ENCODE measurements at regions not wholly inside any gene's neighbourhood (a gene's known extent, or its start where the extent isn't known, plus 50 kb on each side); places are given as distances from the start of the nearest gene placed in this dataset.

DNA sequence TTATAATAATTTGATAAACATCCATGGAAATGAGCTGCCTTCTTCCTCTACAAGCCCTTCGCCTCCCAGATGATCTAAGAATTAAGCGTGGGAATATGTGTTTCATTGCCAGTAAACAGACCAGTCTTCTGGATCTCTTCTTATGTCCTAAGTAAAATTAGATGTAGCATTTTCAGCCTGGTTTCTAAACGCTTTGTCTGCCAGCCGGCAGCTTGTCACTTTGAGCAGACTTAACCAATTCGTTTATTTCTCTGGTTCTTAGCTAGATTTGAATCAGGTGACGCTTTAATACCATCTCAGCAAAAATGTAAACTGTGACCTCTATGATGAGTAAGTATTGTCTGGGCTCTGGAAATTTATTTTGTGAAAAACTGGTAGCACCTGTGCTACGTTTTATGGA, 380.6 kb upstream of the NUDT12 start:
- TF ChIP-seq, protein P1, sequence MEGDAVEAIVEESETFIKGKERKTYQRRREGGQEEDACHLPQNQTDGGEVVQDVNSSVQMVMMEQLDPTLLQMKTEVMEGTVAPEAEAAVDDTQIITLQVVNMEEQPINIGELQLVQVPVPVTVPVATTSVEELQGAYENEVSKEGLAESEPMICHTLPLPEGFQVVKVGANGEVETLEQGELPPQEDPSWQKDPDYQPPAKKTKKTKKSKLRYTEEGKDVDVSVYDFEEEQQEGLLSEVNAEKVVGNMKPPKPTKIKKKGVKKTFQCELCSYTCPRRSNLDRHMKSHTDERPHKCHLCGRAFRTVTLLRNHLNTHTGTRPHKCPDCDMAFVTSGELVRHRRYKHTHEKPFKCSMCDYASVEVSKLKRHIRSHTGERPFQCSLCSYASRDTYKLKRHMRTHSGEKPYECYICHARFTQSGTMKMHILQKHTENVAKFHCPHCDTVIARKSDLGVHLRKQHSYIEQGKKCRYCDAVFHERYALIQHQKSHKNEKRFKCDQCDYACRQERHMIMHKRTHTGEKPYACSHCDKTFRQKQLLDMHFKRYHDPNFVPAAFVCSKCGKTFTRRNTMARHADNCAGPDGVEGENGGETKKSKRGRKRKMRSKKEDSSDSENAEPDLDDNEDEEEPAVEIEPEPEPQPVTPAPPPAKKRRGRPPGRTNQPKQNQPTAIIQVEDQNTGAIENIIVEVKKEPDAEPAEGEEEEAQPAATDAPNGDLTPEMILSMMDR (conservative IDR thresholded peaks at IDR 0.05; ENCODE audit: low read depth, low read length), result no peak
- no peak for TF ChIP-seq EZH2 (IDR thresholded peaks at IDR 0.05; ENCODE audit: borderline replicate concordance, low read depth, low read length, poor library complexity, severe bottlenecking)

All from A673 (cell line).